Astrocyte (in vitro differentiated cells and primary cell): ENCODE measurements at regions not wholly inside any gene's neighbourhood (a gene's known extent, or its start where the extent isn't known, plus 50 kb on each side); places are given as distances from the start of the nearest gene placed in this dataset.

Source experiments
- DNase-seq: peaks from one replicate; pipeline ENCODE4 v3.0.0-alpha.2; 2010; ENCODE audit warnings: low read depth
- FAIRE-seq: peaks from 2 replicates; lab custom pipeline; 2011; peaks lifted over from hg19 to GRCh38; lab: Jason Lieb, UNC
- H2AFZ ChIP-seq: 2 replicates; pipeline ENCODE4 v1.6.0; 2012; ENCODE audit warnings: low read depth, low read length, inconsistent platforms
- H3K27ac ChIP-seq: 2 replicates; pipeline ENCODE4 v1.5.1; 2011; ENCODE audit warnings: low read depth, low read length, inconsistent platforms
- H3K27me3 ChIP-seq: 2 replicates; pipeline ENCODE4 v1.6.0; 2011; ENCODE audit warnings: low read length, inconsistent platforms; ENCODE audit not compliant: insufficient read depth
- H3K36me3 ChIP-seq: 2 replicates; pipeline ENCODE4 v1.5.1; 2011; ENCODE audit warnings: low read length, inconsistent platforms; ENCODE audit not compliant: insufficient read depth
- H3K4me1 ChIP-seq: 2 replicates; pipeline ENCODE4 v1.5.1; 2011; ENCODE audit warnings: low read length, inconsistent platforms; ENCODE audit not compliant: insufficient read depth
- H3K4me2 ChIP-seq: 2 replicates; pipeline ENCODE4 v1.6.0; 2012; ENCODE audit warnings: low read length, inconsistent platforms
- H3K4me3 ChIP-seq: 2 replicates; pipeline ENCODE4 v1.5.1; 2011; ENCODE audit warnings: low read depth, mild to moderate bottlenecking, low read length, inconsistent platforms; ENCODE audit not compliant: insufficient read depth
- H3K79me2 ChIP-seq: 2 replicates; pipeline ENCODE4 v1.6.0; 2012; ENCODE audit warnings: mild to moderate bottlenecking, low read length, inconsistent platforms; ENCODE audit not compliant: insufficient read depth
- H3K9ac ChIP-seq: 2 replicates; pipeline ENCODE4 v1.6.0; 2012; ENCODE audit warnings: mild to moderate bottlenecking, low read length, inconsistent platforms
- H3K9me3 ChIP-seq: 2 replicates; pipeline ENCODE4 v1.5.1; 2012; ENCODE audit warnings: low read depth, mild to moderate bottlenecking, low read length, inconsistent platforms; ENCODE audit not compliant: insufficient read depth
- H4K20me1 ChIP-seq: 2 replicates; pipeline ENCODE4 v1.6.0; 2012; ENCODE audit warnings: low read length, inconsistent platforms; ENCODE audit not compliant: insufficient read depth
- H3K27ac Mint-ChIP-seq: one replicate; pipeline ENCODE4 v1.8.0; 2021; ENCODE audit warnings: mild to moderate bottlenecking, mixed read lengths; ENCODE audit not compliant: unreplicated experiment
- H3K27me3 Mint-ChIP-seq: one replicate; pipeline ENCODE4 v1.8.0; 2021; ENCODE audit warnings: low read depth, mixed read lengths; ENCODE audit not compliant: unreplicated experiment
- H3K36me3 Mint-ChIP-seq: one replicate; pipeline ENCODE4 v1.8.0; 2021; ENCODE audit warnings: low read depth, mixed read lengths; ENCODE audit not compliant: unreplicated experiment
- H3K4me1 Mint-ChIP-seq: one replicate; pipeline ENCODE4 v1.8.0; 2021; ENCODE audit warnings: low read depth, mixed read lengths; ENCODE audit not compliant: unreplicated experiment
- H3K4me3 Mint-ChIP-seq: one replicate; pipeline ENCODE4 v1.8.0; 2021; ENCODE audit warnings: mild to moderate bottlenecking, moderate library complexity, mixed read lengths; ENCODE audit not compliant: unreplicated experiment
- H3K9me3 Mint-ChIP-seq: one replicate; pipeline ENCODE4 v1.8.0; 2021; ENCODE audit warnings: mild to moderate bottlenecking, mixed read lengths; ENCODE audit not compliant: unreplicated experiment
- EZH2 ChIP-seq: IDR thresholded peaks from 2 replicates; pipeline ENCODE4 v1.6.1; 2012; ENCODE audit warnings: mild to moderate bottlenecking, low read length, inconsistent platforms; ENCODE audit not compliant: insufficient read depth
- TF ChIP-seq, protein P1 (sequence below): IDR thresholded peaks from 2 replicates; pipeline ENCODE4 v1.5.1; 2011; ENCODE audit warnings: low read depth, mild to moderate bottlenecking, inconsistent platforms, low read length, moderate library complexity; ENCODE audit not compliant: insufficient read depth

DNA sequence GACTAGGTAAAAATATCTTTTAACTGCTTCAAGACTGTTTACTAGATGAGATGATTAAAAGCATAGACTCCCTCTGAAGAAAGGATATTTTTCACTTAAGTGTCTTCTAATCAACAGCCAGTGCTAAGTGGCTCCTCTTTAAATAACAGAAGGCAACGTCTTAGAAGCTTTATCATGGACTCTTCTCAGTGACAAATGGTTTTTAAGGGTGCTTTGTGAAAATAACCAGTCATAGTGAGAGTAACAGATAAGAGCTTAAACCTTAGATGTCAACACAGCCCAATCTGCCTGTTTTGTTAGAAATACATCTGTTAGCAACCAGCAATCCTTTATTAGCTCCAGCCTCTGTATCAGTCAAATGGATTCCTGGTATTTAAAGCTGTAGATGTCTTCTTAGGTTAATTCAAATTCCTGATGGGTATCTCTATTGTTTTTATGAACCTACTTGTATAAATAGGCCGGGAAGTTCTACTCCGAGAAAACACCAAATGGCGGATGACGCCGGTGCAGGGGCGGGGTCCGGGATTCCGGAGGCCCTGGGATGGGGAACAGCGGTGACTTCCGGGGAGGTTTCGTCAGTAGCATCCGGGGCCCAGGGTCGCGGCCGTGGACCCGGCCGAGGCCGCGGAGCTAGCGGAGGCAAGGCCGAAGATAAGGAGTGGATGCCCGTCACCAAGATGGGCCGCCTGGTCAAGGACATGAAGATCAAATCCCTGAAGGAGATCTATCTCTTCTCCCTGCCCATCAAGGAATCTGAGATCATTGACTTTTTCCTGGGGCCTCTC, 285.4 kb downstream of the GPR37 start:
- Histone ChIP-seq H3K9ac (no peak overlapping the region), H3K27me3 (no peaks in the 10 kb centered on the region), H3K9me3 (no peaks in the 10 kb centered on the region), H3K36me3 (no peaks in the 10 kb centered on the region), H3K4me3 (no peak overlapping the region), H2AFZ (no peak overlapping the region), H4K20me1 (no peaks in the 10 kb centered on the region), H3K79me2 (no peaks in the 10 kb centered on the region), H3K4me1 (no peaks in the 10 kb centered on the region), H3K4me2 (no peak overlapping the region), H3K27ac (no peak overlapping the region)
- H3K27me3 Mint-ChIP-seq: no peaks in the 10 kb centered on the region
- H3K4me3 Mint-ChIP-seq: no peak overlapping the region
- FAIRE-seq (no peak), DNase-seq (no peak)
- no peaks in the 10 kb centered on the region for H3K36me3 Mint-ChIP-seq
- no peaks in the 10 kb centered on the region for H3K9me3 Mint-ChIP-seq
- H3K27ac Mint-ChIP-seq: no peak overlapping the region
- H3K4me1 Mint-ChIP-seq: no peaks in the 10 kb centered on the region
- TF ChIP-seq, protein P1, sequence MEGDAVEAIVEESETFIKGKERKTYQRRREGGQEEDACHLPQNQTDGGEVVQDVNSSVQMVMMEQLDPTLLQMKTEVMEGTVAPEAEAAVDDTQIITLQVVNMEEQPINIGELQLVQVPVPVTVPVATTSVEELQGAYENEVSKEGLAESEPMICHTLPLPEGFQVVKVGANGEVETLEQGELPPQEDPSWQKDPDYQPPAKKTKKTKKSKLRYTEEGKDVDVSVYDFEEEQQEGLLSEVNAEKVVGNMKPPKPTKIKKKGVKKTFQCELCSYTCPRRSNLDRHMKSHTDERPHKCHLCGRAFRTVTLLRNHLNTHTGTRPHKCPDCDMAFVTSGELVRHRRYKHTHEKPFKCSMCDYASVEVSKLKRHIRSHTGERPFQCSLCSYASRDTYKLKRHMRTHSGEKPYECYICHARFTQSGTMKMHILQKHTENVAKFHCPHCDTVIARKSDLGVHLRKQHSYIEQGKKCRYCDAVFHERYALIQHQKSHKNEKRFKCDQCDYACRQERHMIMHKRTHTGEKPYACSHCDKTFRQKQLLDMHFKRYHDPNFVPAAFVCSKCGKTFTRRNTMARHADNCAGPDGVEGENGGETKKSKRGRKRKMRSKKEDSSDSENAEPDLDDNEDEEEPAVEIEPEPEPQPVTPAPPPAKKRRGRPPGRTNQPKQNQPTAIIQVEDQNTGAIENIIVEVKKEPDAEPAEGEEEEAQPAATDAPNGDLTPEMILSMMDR: no peak
- no peak for TF ChIP-seq EZH2

DNA sequence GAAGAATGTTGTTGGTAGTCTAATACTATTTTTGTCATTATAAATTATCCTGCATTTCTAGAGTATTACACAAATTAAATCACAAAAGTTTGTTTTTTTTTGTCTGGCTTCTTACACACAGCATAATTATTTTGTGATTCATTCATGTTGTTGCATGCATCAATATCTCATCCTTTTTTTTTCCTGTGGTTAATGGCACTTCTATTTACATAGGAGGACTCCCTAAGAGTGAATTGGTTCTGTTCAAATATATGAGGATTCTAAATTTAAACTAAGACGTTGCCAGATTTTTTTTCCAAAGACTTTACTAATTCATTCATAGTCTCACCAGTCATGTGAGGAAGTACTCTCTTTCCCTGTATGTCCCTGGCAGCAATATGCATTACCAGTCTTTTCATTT, 303.3 kb downstream of the GPR37 start:
- DNase-seq: peak; percentile 70
- Mint-ChIP-seq H3K4me3 (no peak overlapping the region), H3K27ac (no peak overlapping the region), H3K9me3 (peaks cover 1% of the 10 kb centered on the region), H3K36me3 (peaks cover 2% of the 10 kb centered on the region), H3K27me3 (no peaks in the 10 kb centered on the region), H3K4me1 (peaks cover 15% of the 10 kb centered on the region)
- Histone ChIP-seq H2AFZ (no peak overlapping the region), H4K20me1 (no peaks in the 10 kb centered on the region), H3K27me3 (no peaks in the 10 kb centered on the region), H3K9me3 (no peaks in the 10 kb centered on the region), H3K9ac (no peak overlapping the region), H3K4me1 (no peaks in the 10 kb centered on the region), H3K4me2 (peak overlapping the region; percentile 16), H3K36me3 (no peaks in the 10 kb centered on the region), H3K4me3 (no peak overlapping the region), H3K27ac (no peak overlapping the region), H3K79me2 (no peaks in the 10 kb centered on the region)
- no peak for TF ChIP-seq EZH2
- no peak for FAIRE-seq

DNA sequence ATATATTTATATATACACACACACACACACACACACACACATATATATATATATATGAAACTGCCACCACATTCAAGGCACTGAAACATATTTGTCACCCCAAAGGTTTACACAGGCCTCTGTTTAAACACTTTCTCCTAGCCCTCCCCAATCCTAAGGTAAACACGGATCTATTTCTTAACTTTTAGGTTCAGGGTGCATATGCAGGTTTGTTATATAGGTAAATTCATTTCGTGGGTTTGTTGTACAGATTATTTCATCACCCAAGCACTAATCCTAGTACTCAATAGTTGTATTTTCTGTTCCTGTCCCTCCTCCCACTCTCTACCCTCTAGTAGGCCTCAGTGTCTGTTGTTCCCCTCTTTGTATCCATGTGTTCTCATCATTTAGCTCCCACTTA, 305.0 kb downstream of the GPR37 start:
- H4K20me1 ChIP-seq: no peaks in the 10 kb centered on the region
- H3K36me3 Mint-ChIP-seq: peaks cover 2% of the 10 kb centered on the region
- no peak overlapping the region for H3K27ac ChIP-seq
- no peaks in the 10 kb centered on the region for H3K4me1 ChIP-seq
- peaks cover 16% of the 10 kb centered on the region for H3K4me1 Mint-ChIP-seq
- H3K4me3 ChIP-seq: no peak overlapping the region
- H2AFZ ChIP-seq: no peak overlapping the region
- H3K9me3 ChIP-seq: no peaks in the 10 kb centered on the region
- FAIRE-seq: no peak
- no peak overlapping the region for H3K4me2 ChIP-seq
- no peaks in the 10 kb centered on the region for H3K9me3 Mint-ChIP-seq
- no peaks in the 10 kb centered on the region for H3K79me2 ChIP-seq
- DNase-seq: no peak
- H3K36me3 ChIP-seq: no peaks in the 10 kb centered on the region
- no peak overlapping the region for H3K27ac Mint-ChIP-seq
- no peaks in the 10 kb centered on the region for H3K27me3 Mint-ChIP-seq
- no peak for TF ChIP-seq EZH2
- TF ChIP-seq, protein P1: no peak
- no peaks in the 10 kb centered on the region for H3K27me3 ChIP-seq
- no peak overlapping the region for H3K9ac ChIP-seq
- H3K4me3 Mint-ChIP-seq: no peak overlapping the region
